ENCODE measurements at regions not wholly inside any gene's neighbourhood (a gene's known extent, or its start where the extent isn't known, plus 50 kb on each side); places are given as distances from the start of the nearest gene placed in this dataset.

GRCh38 chr2:239776436-239777005 lies 248.6 kb downstream of the NDUFA10 start:
- Histone ChIP-seq H3K27me3 (peaks cover 37% of the 10 kb centered on the region), H3K9me3 (peaks cover 3% of the 10 kb centered on the region), H3K4me1 (peaks cover 7% of the 10 kb centered on the region), H3K27ac (no peak overlapping the region), H3K4me3 (no peak overlapping the region), H3K36me3 (no peaks in the 10 kb centered on the region)
- no peak for TF ChIP-seq POLR2A (IDR thresholded peaks at IDR 0.05)
- peak; percentile 49 to 62 for DNase-seq (ENCODE audit: low spot score in 2 of 2)
- 67% methylated on average over 18 of the region's 19 CpGs for WGBS

- DNase-seq (ENCODE audit: low spot score in 2 of 2): peak; percentile 33 to 69
Observed at GRCh38 chr2:239775623-239776435, 249.3 kb downstream of the NDUFA10 start.

GRCh38 chr2:239774933-239775622 lies 250.1 kb downstream of the NDUFA10 start:
- WGBS: 73% methylated on average over 17 of the region's 17 CpGs
- peak in 1 of 2 donors; percentile 61 for DNase-seq (ENCODE audit: low spot score in 2 of 2)
- H3K27me3 ChIP-seq: peaks cover 37% of the 10 kb centered on the region

More at GRCh38 chr2:239775623-239776435, 249.3 kb downstream of the NDUFA10 start:
- Histone ChIP-seq H3K36me3 (no peaks in the 10 kb centered on the region), H3K9me3 (peaks cover 6% of the 10 kb centered on the region), H3K4me1 (peaks cover 7% of the 10 kb centered on the region), H3K4me3 (no peak overlapping the region), H3K27me3 (peaks cover 37% of the 10 kb centered on the region), H3K27ac (no peak overlapping the region)
- WGBS: 56% methylated on average over 18 of the region's 21 CpGs
- no peak for TF ChIP-seq CTCF (IDR thresholded peaks at IDR 0.05)
- TF ChIP-seq POLR2A (IDR thresholded peaks at IDR 0.05): no peak
- TF ChIP-seq EP300 (IDR thresholded peaks at IDR 0.05): no peak
- TF ChIP-seq POLR2AphosphoS5 (IDR thresholded peaks at IDR 0.05): no peak

GRCh38 chr2:239774142-239774462 lies 251.0 kb downstream of the NDUFA10 start:
- H3K36me3 ChIP-seq: no peaks in the 10 kb centered on the region

More at GRCh38 chr2:239774933-239775622, 250.1 kb downstream of the NDUFA10 start:
- Histone ChIP-seq H3K36me3 (no peaks in the 10 kb centered on the region), H3K27ac (no peak overlapping the region), H3K4me3 (no peak overlapping the region), H3K4me1 (peaks cover 7% of the 10 kb centered on the region), H3K9me3 (peaks cover 6% of the 10 kb centered on the region)
- TF ChIP-seq POLR2A (IDR thresholded peaks at IDR 0.05) (no peak), CTCF (IDR thresholded peaks at IDR 0.05) (no peak), POLR2AphosphoS5 (IDR thresholded peaks at IDR 0.05) (no peak), EP300 (IDR thresholded peaks at IDR 0.05) (no peak)

More at GRCh38 chr2:239774142-239774462, 251.0 kb downstream of the NDUFA10 start:
- H3K4me1 ChIP-seq: peaks cover 7% of the 10 kb centered on the region
- DNase-seq (ENCODE audit: low spot score in 2 of 2): no peak
- peaks cover 33% of the 10 kb centered on the region for H3K27me3 ChIP-seq
- no peak overlapping the region for H3K4me3 ChIP-seq
- WGBS: 61% methylated on average over 3 of the region's 4 CpGs
- TF ChIP-seq CTCF (IDR thresholded peaks at IDR 0.05) (no peak), POLR2A (IDR thresholded peaks at IDR 0.05) (no peak), POLR2AphosphoS5 (IDR thresholded peaks at IDR 0.05) (no peak), EP300 (IDR thresholded peaks at IDR 0.05) (no peak)
- peaks cover 6% of the 10 kb centered on the region for H3K9me3 ChIP-seq
- H3K27ac ChIP-seq: no peak overlapping the region

Measured in suprapubic skin (tissue), 4 donors.